Sigmoid colon (tissue), 6 donors: ENCODE measurements at regions not wholly inside any gene's neighbourhood (a gene's known extent, or its start where the extent isn't known, plus 50 kb on each side); places are given as distances from the start of the nearest gene placed in this dataset.

Experiments used
- DNase-seq: peaks from one replicate; pipeline ENCODE4 v3.0.0-alpha.2; 2019
- H3K27ac ChIP-seq, 4 donors: fragments of 200-600 bp; sonication (generic); one replicate each; pipeline ENCODE4 v1.5.1; 2016 to 2019; ENCODE audit warnings: mild to moderate bottlenecking in 1 of 4
- H3K27me3 ChIP-seq, 3 donors: fragments of 200-600 bp; sonication (generic); one replicate each; pipeline ENCODE4 v1.5.1; 2019; ENCODE audit warnings: mild to moderate bottlenecking in 1 of 3
- H3K36me3 ChIP-seq, 4 donors: fragments of 200-600 bp; sonication (generic); one replicate each; pipeline ENCODE4 v1.5.1; 2016 to 2019
- H3K4me1 ChIP-seq, 4 donors: fragments of 200-600 bp; sonication (generic); one replicate each; pipeline ENCODE4 v1.5.1; 2017 to 2019
- H3K4me3 ChIP-seq, 4 donors: fragments of 200-600 bp; sonication (generic); one replicate each; pipeline ENCODE4 v1.5.1; 2017 to 2019; ENCODE audit warnings: mild to moderate bottlenecking in 2 of 4, moderate library complexity in 1 of 4
- H3K9me3 ChIP-seq, 4 donors: fragments of 200-600 bp in 3 of 4; sonication (generic) in 3 of 4; one replicate each; pipeline versions ENCODE4 v1.5.1 to v1.6.1; 2013 to 2019
- CTCF ChIP-seq, 4 experiments: fragments of 450-650 bp in 3 of 4; fragments of 200-600 bp in 1 of 4; IDR thresholded peaks; one replicate each; pipeline ENCODE4 v1.5.1; 2016 to 2019; ENCODE audit warnings: antibody characterized with exemption in 4 of 4, mild to moderate bottlenecking in 3 of 4, moderate library complexity in 2 of 4
- EP300 ChIP-seq, 4 donors: sonication (generic); formaldehyde crosslinking; IDR thresholded peaks; one replicate each; pipeline ENCODE4 v1.6.1; 2017; ENCODE audit warnings: antibody characterized with exemption in 4 of 4
- POLR2A ChIP-seq, 2 donors: fragments of 450-650 bp; IDR thresholded peaks; one replicate each; pipeline ENCODE4 v1.6.1; 2016; ENCODE audit warnings: antibody characterized with exemption in 2 of 2, mild to moderate bottlenecking in 2 of 2, moderate library complexity in 2 of 2
- POLR2AphosphoS5 ChIP-seq, 4 donors: sonication (generic); formaldehyde crosslinking; IDR thresholded peaks; one replicate each; pipeline ENCODE4 v1.6.1; 2017; ENCODE audit warnings: antibody characterized with exemption in 4 of 4
- WGBS, 2 donors: extraction: QIAGEN DNeasy Blood & Tissue Kit; methylation state at CpG; one replicate each; pipeline ENCODE4 v1.1.7; 2013; 5-methylcytosine and 5-hydroxymethylcytosine counted together
- intact Hi-C: fragments of 100-400 bp; cut with DNase I; formaldehyde crosslinking; loops from one replicate; pipeline ENCODE4 v1.15.1; 2023
- donor health status: healthy with polysubstance abuse.
- donor health status: healthy.

GRCh38 chr4:178240891-178241290 is 798.7 kb upstream of the AGA start:
- H3K36me3 ChIP-seq: no peaks in the 10 kb centered on the region
- H3K27ac ChIP-seq: no peak overlapping the region
- TF ChIP-seq EP300 (IDR thresholded peaks at IDR 0.05): no peak
- no peak for TF ChIP-seq POLR2A (IDR thresholded peaks at IDR 0.05)
- no peak for TF ChIP-seq POLR2AphosphoS5 (IDR thresholded peaks at IDR 0.05)
- TF ChIP-seq CTCF (IDR thresholded peaks at IDR 0.05): no peak
- no peak overlapping the region for H3K4me3 ChIP-seq
- intact Hi-C loops: no loop called here
- no peaks in the 10 kb centered on the region for H3K4me1 ChIP-seq
- DNase-seq: no peak
- WGBS, 2 donors: 91 to 96% methylated on average over 9 of the region's 9 CpGs
- peaks cover 0 to 4% (median 2%) of the 10 kb centered on the region in 4 donors for H3K9me3 ChIP-seq
- no peaks in the 10 kb centered on the region for H3K27me3 ChIP-seq

- H3K27me3 ChIP-seq: no peaks in the 10 kb centered on the region
- no peak for DNase-seq
- no peaks in the 10 kb centered on the region for H3K36me3 ChIP-seq
- no peak overlapping the region for H3K4me3 ChIP-seq
- no peak overlapping the region for H3K27ac ChIP-seq
- peaks cover 0 to 4% (median 2%) of the 10 kb centered on the region in 4 donors for H3K9me3 ChIP-seq
- TF ChIP-seq POLR2A (IDR thresholded peaks at IDR 0.05): no peak
- no peak for TF ChIP-seq POLR2AphosphoS5 (IDR thresholded peaks at IDR 0.05)
- no peak for TF ChIP-seq EP300 (IDR thresholded peaks at IDR 0.05)
- no peak for TF ChIP-seq CTCF (IDR thresholded peaks at IDR 0.05)
- WGBS, 2 donors: 88 to 89% methylated on average over 3 of the region's 3 CpGs
- intact Hi-C loops: no loop called here
- no peaks in the 10 kb centered on the region for H3K4me1 ChIP-seq
Observed at GRCh38 chr4:178241601-178242118, 799.4 kb upstream of the AGA start.

GRCh38 chr4:178242655-178243054 is 800.4 kb upstream of the AGA start:
- Histone ChIP-seq H3K4me1 (no peaks in the 10 kb centered on the region), H3K27ac (no peak overlapping the region), H3K4me3 (no peak overlapping the region), H3K9me3 (peaks cover 0 to 4% (median 2%) of the 10 kb centered on the region in 4 donors), H3K27me3 (no peaks in the 10 kb centered on the region), H3K36me3 (no peaks in the 10 kb centered on the region)
- no peak for DNase-seq
- WGBS, 2 donors: 91 to 93% methylated on average over 6 of the region's 6 CpGs
- intact Hi-C loops: no loop called here
- no peak for TF ChIP-seq EP300 (IDR thresholded peaks at IDR 0.05)
- TF ChIP-seq CTCF (IDR thresholded peaks at IDR 0.05): no peak
- no peak for TF ChIP-seq POLR2A (IDR thresholded peaks at IDR 0.05)
- no peak for TF ChIP-seq POLR2AphosphoS5 (IDR thresholded peaks at IDR 0.05)

DNA sequence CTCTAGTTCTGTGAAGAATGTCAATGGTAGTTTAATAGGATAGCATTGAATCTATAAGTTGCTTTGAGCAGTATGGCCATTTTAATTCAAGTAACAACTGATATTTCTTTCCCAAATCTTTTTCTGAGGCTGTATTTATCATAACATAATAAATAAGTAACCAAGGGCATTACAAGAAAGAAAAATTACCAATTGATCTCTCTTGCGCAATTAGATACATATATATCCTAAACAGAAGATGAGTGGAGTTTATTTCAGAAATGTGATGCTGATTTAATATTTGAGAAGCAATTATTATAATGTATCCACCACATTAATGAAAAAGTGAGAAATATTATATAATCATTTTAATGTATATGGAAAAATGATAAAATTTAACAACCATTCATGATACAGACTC is 802.5 kb upstream of the AGA start:
- Histone ChIP-seq H3K27ac (no peak overlapping the region), H3K27me3 (no peaks in the 10 kb centered on the region), H3K4me3 (no peak overlapping the region), H3K4me1 (no peaks in the 10 kb centered on the region), H3K9me3 (peaks cover 0 to 7% (median 2%) of the 10 kb centered on the region in 4 donors), H3K36me3 (no peaks in the 10 kb centered on the region)
- DNase-seq: no peak
- intact Hi-C loops: no loop called here
- no peak for TF ChIP-seq CTCF (IDR thresholded peaks at IDR 0.05)
- TF ChIP-seq POLR2AphosphoS5 (IDR thresholded peaks at IDR 0.05): no peak
- no peak for TF ChIP-seq POLR2A (IDR thresholded peaks at IDR 0.05)
- TF ChIP-seq EP300 (IDR thresholded peaks at IDR 0.05): no peak
- WGBS, 2 donors: 97 to 100% methylated on average over 1 of the region's 1 CpG

DNA sequence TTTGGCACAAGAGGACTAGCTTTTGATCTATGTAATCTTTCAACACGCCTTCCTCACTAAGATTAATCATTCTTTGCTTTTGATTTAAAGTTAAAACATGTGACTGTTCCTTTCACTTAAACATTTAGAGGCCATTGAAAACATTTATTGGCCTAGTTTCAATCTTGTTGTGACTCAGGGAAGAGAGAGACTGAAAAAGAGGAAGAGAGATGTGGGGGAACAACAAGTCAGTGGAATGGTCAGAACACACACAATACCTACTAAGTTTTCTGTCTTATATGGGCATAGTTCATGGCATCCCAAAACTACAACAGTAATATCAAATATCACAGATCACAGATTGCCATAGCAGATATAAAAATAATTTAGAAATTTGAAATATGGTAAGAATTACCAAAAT is 812.9 kb upstream of the AGA start:
- no peaks in the 10 kb centered on the region for H3K36me3 ChIP-seq
- no peaks in the 10 kb centered on the region for H3K4me1 ChIP-seq
- no peak overlapping the region for H3K4me3 ChIP-seq
- 48 to 57% methylated on average over 1 of the region's 1 CpG for WGBS, 2 donors
- no peak overlapping the region for H3K27ac ChIP-seq
- no peaks in the 10 kb centered on the region for H3K9me3 ChIP-seq
- intact Hi-C loops: no loop called here
- TF ChIP-seq POLR2AphosphoS5 (IDR thresholded peaks at IDR 0.05): no peak
- TF ChIP-seq CTCF (IDR thresholded peaks at IDR 0.05): no peak
- no peak for TF ChIP-seq EP300 (IDR thresholded peaks at IDR 0.05)
- no peak for TF ChIP-seq POLR2A (IDR thresholded peaks at IDR 0.05)
- no peak for DNase-seq
- no peaks in the 10 kb centered on the region for H3K27me3 ChIP-seq
